ENCODE measurements at regions not wholly inside any gene's neighbourhood (a gene's known extent, or its start where the extent isn't known, plus 50 kb on each side); places are given as distances from the start of the nearest gene placed in this dataset.

GRCh38 chr13:99911965-99912566, 59.5 kb downstream of the ZIC5 start:
- Mint-ChIP-seq H3K27ac (peak overlapping the region; percentile 52), H3K4me3 (no peak overlapping the region), H3K9me3 (no peaks in the 10 kb centered on the region), H3K36me3 (no peaks in the 10 kb centered on the region), H3K4me1 (ENCODE audit: low read depth) (peaks cover 27% of the 10 kb centered on the region), H3K27me3 (peaks cover 14% of the 10 kb centered on the region)
- peak; percentile 58 for DNase-seq
- ChIA-PET CTCF (interaction anchor here (0.8 to 3.9 kb wide), 8 partner anchors 9 to 604 kb away, joined by 3 to 14 read pairs (median 4); no protein-coding TSS in a partner anchor), POLR2A (no interaction called here)
- intact Hi-C loops (cut with micrococcal nuclease), result loop anchor here (1.0 kb wide), 1 partner anchor 256 kb away; no protein-coding TSS in a partner anchor

- Mint-ChIP-seq H3K27me3 (peaks cover 14% of the 10 kb centered on the region), H3K4me3 (no peak overlapping the region), H3K9me3 (no peaks in the 10 kb centered on the region), H3K36me3 (no peaks in the 10 kb centered on the region), H3K27ac (peak overlapping the region; percentile 52), H3K4me1 (ENCODE audit: low read depth) (peaks cover 23% of the 10 kb centered on the region)
- DNase-seq, result peak; percentile 30
- intact Hi-C loops (cut with micrococcal nuclease), result no loop called here
- ChIA-PET CTCF (interaction anchor here (0.9 to 3.9 kb wide), 5 partner anchors 9 to 605 kb away, joined by 3 to 14 read pairs (median 5); no protein-coding TSS in a partner anchor), POLR2A (no interaction called here)
Observed at GRCh38 chr13:99911069-99911964, 60.2 kb downstream of the ZIC5 start.

DNA sequence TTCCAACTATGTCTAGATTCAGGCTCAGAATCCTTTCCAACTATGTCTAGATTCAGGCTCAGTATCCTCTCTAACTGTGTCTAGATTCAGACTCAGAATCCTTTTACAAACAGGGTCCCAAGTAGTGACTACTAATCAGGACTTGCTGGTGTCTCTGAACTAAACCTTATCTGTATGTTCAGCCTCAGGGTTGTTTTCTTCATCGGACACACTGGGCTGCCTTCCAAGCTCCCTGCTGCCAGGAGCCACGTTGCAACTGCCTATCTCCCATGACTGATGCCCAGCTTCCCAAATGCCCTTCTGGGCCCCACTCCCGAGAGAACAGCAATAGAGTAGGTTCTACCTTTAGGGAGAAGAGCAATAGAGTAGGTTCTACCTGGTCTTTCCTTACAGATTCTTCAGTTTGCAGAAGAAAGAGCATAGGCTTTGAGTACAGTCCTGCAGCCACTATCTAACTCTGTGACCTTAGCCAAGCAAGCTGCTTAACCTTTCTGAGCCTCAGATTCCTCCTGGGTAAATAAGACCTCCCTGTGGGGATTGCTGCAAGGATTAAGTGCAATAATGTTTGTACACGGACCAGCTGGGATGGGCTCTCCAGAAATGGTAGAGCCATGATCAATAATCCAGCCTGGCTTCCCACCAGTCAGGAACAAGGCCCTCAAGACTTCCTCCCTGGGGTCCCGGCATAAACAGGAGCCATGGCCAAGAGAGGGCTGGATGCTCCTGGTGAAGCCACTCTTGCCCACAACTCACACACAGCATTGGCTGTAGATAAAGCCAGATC, 61.5 kb downstream of the ZIC5 start:
- DNase-seq, result no peak
- H3K9me3 Mint-ChIP-seq, result no peaks in the 10 kb centered on the region
- H3K27me3 Mint-ChIP-seq, result peaks cover 21% of the 10 kb centered on the region
- peaks cover 19% of the 10 kb centered on the region for H3K4me1 Mint-ChIP-seq (ENCODE audit: low read depth)
- H3K27ac Mint-ChIP-seq, result no peak overlapping the region
- no peak overlapping the region for H3K4me3 Mint-ChIP-seq
- intact Hi-C loops (cut with micrococcal nuclease), result no loop called here
- no peaks in the 10 kb centered on the region for H3K36me3 Mint-ChIP-seq
- CTCF ChIA-PET, result interaction anchor here (1.0 to 3.9 kb wide), 2 partner anchors 10 to 12 kb away, joined by 4 to 14 read pairs; no protein-coding TSS in a partner anchor
- POLR2A ChIA-PET, result no interaction called here

- POLR2A ChIA-PET, result no interaction called here
- intact Hi-C loops (cut with micrococcal nuclease), result no loop called here
- Mint-ChIP-seq H3K4me3 (no peak overlapping the region), H3K27me3 (peaks cover 21% of the 10 kb centered on the region), H3K27ac (no peak overlapping the region), H3K9me3 (no peaks in the 10 kb centered on the region), H3K4me1 (ENCODE audit: low read depth) (peaks cover 19% of the 10 kb centered on the region), H3K36me3 (no peaks in the 10 kb centered on the region)
- CTCF ChIA-PET, result interaction anchor here (2.1 kb wide), 1 partner anchor 7 kb away, joined by 6 read pairs; no protein-coding TSS in a partner anchor
- DNase-seq, result no peak
Observed at GRCh38 chr13:99909097-99909835, 62.3 kb downstream of the ZIC5 start.

- POLR2A ChIA-PET, result interaction anchor here (0.9 kb wide), 1 partner anchor 9 kb away, joined by 3 read pairs; no protein-coding TSS in a partner anchor
- H3K36me3 Mint-ChIP-seq, result no peaks in the 10 kb centered on the region
- CTCF ChIA-PET, result interaction anchor here (0.9 to 2.1 kb wide), 4 partner anchors 8 to 607 kb away, joined by 3 to 6 read pairs (median 4); no protein-coding TSS in a partner anchor
- peaks cover 21% of the 10 kb centered on the region for H3K27me3 Mint-ChIP-seq
- no peak overlapping the region for H3K4me3 Mint-ChIP-seq
- intact Hi-C loops (cut with micrococcal nuclease), result no loop called here
- no peak overlapping the region for H3K27ac Mint-ChIP-seq
- DNase-seq, result no peak
- H3K4me1 Mint-ChIP-seq (ENCODE audit: low read depth), result peaks cover 17% of the 10 kb centered on the region
- H3K9me3 Mint-ChIP-seq, result no peaks in the 10 kb centered on the region
Observed at GRCh38 chr13:99908140-99908803, 63.3 kb downstream of the ZIC5 start.

GRCh38 chr13:99907627-99908026, 63.9 kb downstream of the ZIC5 start:
- Mint-ChIP-seq H3K4me3 (no peak overlapping the region), H3K36me3 (no peaks in the 10 kb centered on the region), H3K4me1 (ENCODE audit: low read depth) (peaks cover 15% of the 10 kb centered on the region), H3K27ac (no peak overlapping the region), H3K9me3 (no peaks in the 10 kb centered on the region), H3K27me3 (peaks cover 25% of the 10 kb centered on the region)
- ChIA-PET POLR2A (interaction anchor here (0.9 kb wide), 1 partner anchor 9 kb away, joined by 3 read pairs; no protein-coding TSS in a partner anchor), CTCF (interaction anchor here (0.9 to 2.1 kb wide), 4 partner anchors 8 to 607 kb away, joined by 3 to 6 read pairs (median 4); no protein-coding TSS in a partner anchor)
- no peak for DNase-seq
- intact Hi-C loops (cut with micrococcal nuclease), result no loop called here

DNA sequence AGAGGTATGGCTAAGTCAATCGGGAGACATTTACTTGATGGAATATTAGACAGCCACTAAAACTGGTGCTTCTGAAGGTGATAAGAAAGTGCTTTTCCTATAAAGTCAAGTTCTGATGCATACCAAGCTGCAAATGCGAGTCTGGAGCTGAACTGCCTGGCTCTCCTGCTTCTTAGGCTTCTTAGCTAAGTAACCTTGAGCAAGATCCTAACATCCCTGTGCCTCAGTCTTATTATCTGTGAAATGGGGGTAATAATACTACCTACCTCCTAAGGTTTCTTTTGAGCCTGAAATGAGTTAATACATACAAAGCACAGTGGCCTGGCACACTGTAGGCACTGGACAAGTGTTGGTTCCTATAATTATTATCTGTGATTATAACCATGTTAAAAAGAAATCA, 64.5 kb downstream of the ZIC5 start:
- POLR2A ChIA-PET, result interaction anchor here (0.9 kb wide), 1 partner anchor 8 kb away, joined by 3 read pairs; no protein-coding TSS in a partner anchor
- H3K27me3 Mint-ChIP-seq, result peaks cover 25% of the 10 kb centered on the region

GRCh38 chr13:99905814-99906213, 65.8 kb downstream of the ZIC5 start:
- H3K4me3 Mint-ChIP-seq, result no peak overlapping the region
- ChIA-PET CTCF (interaction anchor here (1.2 kb wide), 1 partner anchor 10 kb away, joined by 4 read pairs; no protein-coding TSS in a partner anchor), POLR2A (no interaction called here)
- peaks cover 25% of the 10 kb centered on the region for H3K27me3 Mint-ChIP-seq
- no peaks in the 10 kb centered on the region for H3K9me3 Mint-ChIP-seq
- intact Hi-C loops (cut with micrococcal nuclease), result no loop called here
- no peak for DNase-seq
- H3K4me1 Mint-ChIP-seq (ENCODE audit: low read depth), result peaks cover 1% of the 10 kb centered on the region
- no peaks in the 10 kb centered on the region for H3K36me3 Mint-ChIP-seq
- no peak overlapping the region for H3K27ac Mint-ChIP-seq

More for the DNA sequence above, 64.5 kb downstream of the ZIC5 start:
- H3K9me3 Mint-ChIP-seq, result no peaks in the 10 kb centered on the region
- DNase-seq, result no peak
- intact Hi-C loops (cut with micrococcal nuclease), result no loop called here
- CTCF ChIA-PET, result interaction anchor here (1.9 to 2.1 kb wide), 2 partner anchors 9 to 608 kb away, joined by 5 to 6 read pairs; no protein-coding TSS in a partner anchor
- peaks cover 11% of the 10 kb centered on the region for H3K4me1 Mint-ChIP-seq (ENCODE audit: low read depth)
- no peaks in the 10 kb centered on the region for H3K36me3 Mint-ChIP-seq
- H3K4me3 Mint-ChIP-seq, result no peak overlapping the region
- no peak overlapping the region for H3K27ac Mint-ChIP-seq

DNA sequence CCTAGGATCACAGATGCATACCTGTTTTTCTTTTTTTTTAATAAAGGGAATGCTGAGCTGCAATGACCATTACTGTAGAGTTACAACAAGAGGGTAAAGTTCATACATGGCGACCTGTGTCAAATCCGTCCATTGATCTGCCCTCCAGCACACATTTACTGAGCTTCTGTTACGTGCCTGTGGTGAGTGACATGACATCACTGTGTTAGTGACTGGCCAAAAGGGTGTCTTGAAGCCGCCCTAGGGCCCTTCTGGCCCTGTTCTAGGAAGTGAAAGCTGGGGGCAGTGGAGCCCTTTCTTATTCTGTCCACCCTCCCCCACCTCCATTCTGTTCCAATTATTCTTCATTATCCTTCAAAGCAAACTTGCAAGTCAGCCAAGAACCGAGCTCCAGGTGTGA, 66.3 kb downstream of the ZIC5 start:
- intact Hi-C loops (cut with micrococcal nuclease), result no loop called here
- Mint-ChIP-seq H3K36me3 (no peaks in the 10 kb centered on the region), H3K27me3 (peaks cover 30% of the 10 kb centered on the region), H3K4me3 (no peak overlapping the region), H3K27ac (no peak overlapping the region), H3K4me1 (ENCODE audit: low read depth) (no peaks in the 10 kb centered on the region), H3K9me3 (no peaks in the 10 kb centered on the region)
- CTCF ChIA-PET, result interaction anchor here (1.2 kb wide), 1 partner anchor 11 kb away, joined by 4 read pairs; no protein-coding TSS in a partner anchor
- no peak for DNase-seq
- POLR2A ChIA-PET, result no interaction called here

- Mint-ChIP-seq H3K9me3 (no peaks in the 10 kb centered on the region), H3K27me3 (peaks cover 33% of the 10 kb centered on the region), H3K27ac (no peak overlapping the region), H3K4me1 (ENCODE audit: low read depth) (no peaks in the 10 kb centered on the region), H3K4me3 (no peak overlapping the region), H3K36me3 (no peaks in the 10 kb centered on the region)
- CTCF ChIA-PET, result interaction anchor here (0.8 to 4.9 kb wide), 2 partner anchors 9 to 13 kb away, joined by 3 to 20 read pairs; no protein-coding TSS in a partner anchor
- POLR2A ChIA-PET, result no interaction called here
- intact Hi-C loops (cut with micrococcal nuclease), result loop anchor here (5.0 kb wide), 2 partner anchors 64 to 329 kb away; no protein-coding TSS in a partner anchor
- no peak for DNase-seq
Observed at GRCh38 chr13:99903140-99903539, 68.4 kb downstream of the ZIC5 start.

Measured in activated CD4-positive, alpha-beta memory T cell treated with anti-CD3 and anti-CD28 coated beads for 36 hours (primary cell).